GM12878 (cell line): ENCODE measurements at regions not wholly inside any gene's neighbourhood (a gene's known extent, or its start where the extent isn't known, plus 50 kb on each side); places are given as distances from the start of the nearest gene placed in this dataset.

ENCODE experiments used
- ATAC-seq: fragments of 200-7000 bp; cut with Tn5 transposase; 3 replicates; pipeline ENCODE4 v1.9.1; 2020; ENCODE audit warnings: mild to moderate bottlenecking, moderate library complexity
- BruUV-seq: library from RNA; stranded (reverse); fragments of 400-500 nt; replicated peaks from 2 replicates; lab custom pipeline; 2021; lab: Mats Ljungman, UMichigan
- CTCF ChIA-PET: fragments of 300-600 bp; sonication (Branson Sonifier 250); formaldehyde crosslinking; extraction: SDS; loops from one replicate; lab custom pipeline; 2021; ENCODE audit warnings: inconsistent platforms; lab: Yijun Ruan, JAX
- POLR2A ChIA-PET: fragments of 350-600 bp; formaldehyde crosslinking; extraction: SDS; loops from one replicate; lab custom pipeline; 2021; ENCODE audit warnings: inconsistent platforms; lab: Charles Lee
- RAD21 ChIA-PET: fragments of 300-600 bp; sonication (Branson Sonifier 250); formaldehyde crosslinking; loops from one replicate; lab custom pipeline; 2023; ENCODE audit warnings: antibody characterized with exemption; ENCODE audit not compliant: unreplicated experiment; lab: Charles Lee
- SMC1A ChIA-PET: fragments of 300-600 bp; sonication (Branson Sonifier 250); formaldehyde crosslinking; loops from one replicate; lab custom pipeline; 2023; ENCODE audit not compliant: unreplicated experiment, uncharacterized antibody; lab: Charles Lee
- DNase-seq: peaks from one replicate; pipeline ENCODE4 v3.0.0-alpha.2; 2011; ENCODE audit warnings: low read depth, low spot score
- FAIRE-seq: peaks from 3 replicates; lab custom pipeline; 2011; peaks lifted over from hg19 to GRCh38; lab: Jason Lieb, UNC
- H2AFZ ChIP-seq: 2 replicates; pipeline ENCODE4 v1.6.0; 2011; ENCODE audit warnings: low read depth, low read length, control low read depth; ENCODE audit not compliant: control insufficient read depth
- H3K27ac ChIP-seq: 2 replicates; pipeline ENCODE4 v1.5.1; 2011; ENCODE audit warnings: control low read depth; ENCODE audit not compliant: control insufficient read depth, insufficient read depth
- H3K27me3 ChIP-seq, 2 experiments: replicated peaks in 1 of 2; 2 replicates each; pipeline versions ENCODE4 v1.6.0 to v1.6.1; 2011; ENCODE audit warnings: low read length in 1 of 2; ENCODE audit not compliant: control insufficient read depth in 2 of 2, insufficient read depth in 2 of 2
- H3K36me3 ChIP-seq, 2 experiments: 2 replicates each; pipeline ENCODE4 v1.5.1; 2011; ENCODE audit warnings: low read length in 1 of 2; ENCODE audit not compliant: control insufficient read depth in 2 of 2, insufficient read depth in 2 of 2
- H3K4me1 ChIP-seq: 2 replicates; pipeline ENCODE4 v1.6.1; 2011; ENCODE audit warnings: mild to moderate bottlenecking, low read length, moderate library complexity, mixed read lengths; ENCODE audit not compliant: control insufficient read depth, insufficient read depth
- H3K4me2 ChIP-seq: 2 replicates; pipeline ENCODE4 v1.6.0; 2011; ENCODE audit warnings: control low read depth; ENCODE audit not compliant: control insufficient read depth, insufficient read depth
- H3K4me3 ChIP-seq: fragments of 200-600 bp; sonication (generic); 2 replicates; pipeline ENCODE4 v1.5.1; 2016
- H3K79me2 ChIP-seq: 2 replicates; pipeline ENCODE4 v1.6.0; 2011; ENCODE audit warnings: low read length; ENCODE audit not compliant: control insufficient read depth, insufficient read depth
- H3K9ac ChIP-seq: 2 replicates; pipeline ENCODE4 v1.8.0; 2011; ENCODE audit warnings: low read length, control low read depth, mixed read lengths; ENCODE audit not compliant: control insufficient read depth, insufficient read depth
- H3K9me3 ChIP-seq: replicated peaks from 3 replicates; pipeline ENCODE4 v1.5.1; 2011; ENCODE audit warnings: mild to moderate bottlenecking, low read length; ENCODE audit not compliant: control insufficient read depth, insufficient read depth
- H4K20me1 ChIP-seq: 2 replicates; pipeline ENCODE4 v1.6.0; 2011; ENCODE audit not compliant: control insufficient read depth, insufficient read depth
- JUNB ChIP-seq: IDR thresholded peaks from 2 replicates; pipeline ENCODE4 v1.6.1; 2016; ENCODE audit warnings: antibody characterized with exemption, mild to moderate bottlenecking
- MTA3 ChIP-seq: IDR thresholded peaks from 2 replicates; pipeline ENCODE4 v1.6.1; 2012; ENCODE audit warnings: low read length, inconsistent platforms, borderline replicate concordance
- SP1 ChIP-seq: IDR thresholded peaks from one replicate; pipeline ENCODE4 v1.6.1; 2011; ENCODE audit warnings: low read depth, low read length
- SRF ChIP-seq, 2 experiments: IDR thresholded peaks; 2 replicates each; pipeline ENCODE4 v1.6.1; 2011; ENCODE audit warnings: low read depth in 2 of 2, low read length in 2 of 2, mild to moderate bottlenecking in 1 of 2, moderate library complexity in 1 of 2
- WGBS: methylation state at CpG from one replicate; pipeline ENCODE4 v1.1.6; 2016; ENCODE audit warnings: low lambda C conversion rate; ENCODE audit not compliant: insufficient replicate concordance, insufficient coverage; ENCODE audit errors: missing lambda C conversion rate; 5-methylcytosine and 5-hydroxymethylcytosine counted together
- in situ Hi-C: fragments of 300-500 bp; cut with MboI; formaldehyde crosslinking; loops from 9 replicates; pipeline ENCODE4 v1.14.3; 2018; ENCODE audit warnings: mixed read lengths
- intact Hi-C: fragments of 100-400 bp; cut with micrococcal nuclease; formaldehyde crosslinking; loops from one replicate; pipeline ENCODE4 v1.14.2; 2022; ENCODE audit not compliant: unreplicated experiment
- TF ChIP-seq, protein P1 (sequence below): fragments of 450-650 bp; IDR thresholded peaks from 2 replicates; pipeline ENCODE4 v1.6.1; 2017; ENCODE audit warnings: mild to moderate bottlenecking, moderate library complexity
- TF ChIP-seq, protein P2 (sequence below): IDR thresholded peaks from 2 replicates; pipeline ENCODE4 v1.6.1; 2011; ENCODE audit warnings: borderline replicate concordance, low read depth, mild to moderate bottlenecking, moderate library complexity, mixed read lengths, low read length; ENCODE audit not compliant: insufficient read depth; ENCODE audit errors: extremely low read length

DNA sequence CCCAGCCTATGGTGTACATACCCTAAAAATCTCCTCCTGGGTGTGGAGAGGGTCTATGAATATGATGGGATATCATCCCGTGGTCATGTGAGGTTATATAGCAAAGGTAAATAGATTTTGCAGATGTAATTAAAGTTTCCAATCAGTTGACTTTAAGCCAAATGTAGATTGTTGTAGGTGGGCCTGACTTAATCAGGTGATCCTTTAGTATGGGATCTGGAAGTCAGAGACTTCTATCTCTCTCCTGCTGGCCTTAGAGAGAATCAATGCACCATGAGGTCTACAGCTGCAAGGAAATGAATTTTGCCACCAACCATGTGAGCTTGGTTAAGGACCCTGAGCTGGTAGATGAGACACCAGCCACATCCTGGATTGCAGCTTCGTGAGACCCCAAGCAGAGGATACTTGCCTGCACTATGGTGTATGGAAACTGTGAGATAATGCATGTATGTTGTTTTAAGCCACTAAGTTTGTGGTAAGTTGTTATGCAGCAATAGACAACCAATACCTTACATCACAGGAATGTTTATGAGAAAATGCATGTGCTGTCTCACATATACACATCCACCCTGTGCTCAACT lies 137.1 kb upstream of the SLC6A11 start:
- H3K4me1 ChIP-seq = no peaks in the 10 kb centered on the region
- H3K27me3 ChIP-seq = no peaks in the 10 kb centered on the region; a peak in 2 of 4 replicates
- H3K27ac ChIP-seq = no peak overlapping the region
- intact Hi-C loops = no loop called here
- ChIA-PET POLR2A (no interaction called here), CTCF (interaction anchor here (0.6 kb wide), 1 partner anchor 51 kb away, joined by 3 read pairs; no protein-coding TSS in a partner anchor)
- BruUV-seq = no TSS peak
- no peak overlapping the region for H3K9ac ChIP-seq
- ATAC-seq = no peak
- H3K4me3 ChIP-seq = no peak overlapping the region
- WGBS = 0% methylated on average over 2 of the region's 2 CpGs
- TF ChIP-seq SP1 = no peak
- TF ChIP-seq, protein P1, sequence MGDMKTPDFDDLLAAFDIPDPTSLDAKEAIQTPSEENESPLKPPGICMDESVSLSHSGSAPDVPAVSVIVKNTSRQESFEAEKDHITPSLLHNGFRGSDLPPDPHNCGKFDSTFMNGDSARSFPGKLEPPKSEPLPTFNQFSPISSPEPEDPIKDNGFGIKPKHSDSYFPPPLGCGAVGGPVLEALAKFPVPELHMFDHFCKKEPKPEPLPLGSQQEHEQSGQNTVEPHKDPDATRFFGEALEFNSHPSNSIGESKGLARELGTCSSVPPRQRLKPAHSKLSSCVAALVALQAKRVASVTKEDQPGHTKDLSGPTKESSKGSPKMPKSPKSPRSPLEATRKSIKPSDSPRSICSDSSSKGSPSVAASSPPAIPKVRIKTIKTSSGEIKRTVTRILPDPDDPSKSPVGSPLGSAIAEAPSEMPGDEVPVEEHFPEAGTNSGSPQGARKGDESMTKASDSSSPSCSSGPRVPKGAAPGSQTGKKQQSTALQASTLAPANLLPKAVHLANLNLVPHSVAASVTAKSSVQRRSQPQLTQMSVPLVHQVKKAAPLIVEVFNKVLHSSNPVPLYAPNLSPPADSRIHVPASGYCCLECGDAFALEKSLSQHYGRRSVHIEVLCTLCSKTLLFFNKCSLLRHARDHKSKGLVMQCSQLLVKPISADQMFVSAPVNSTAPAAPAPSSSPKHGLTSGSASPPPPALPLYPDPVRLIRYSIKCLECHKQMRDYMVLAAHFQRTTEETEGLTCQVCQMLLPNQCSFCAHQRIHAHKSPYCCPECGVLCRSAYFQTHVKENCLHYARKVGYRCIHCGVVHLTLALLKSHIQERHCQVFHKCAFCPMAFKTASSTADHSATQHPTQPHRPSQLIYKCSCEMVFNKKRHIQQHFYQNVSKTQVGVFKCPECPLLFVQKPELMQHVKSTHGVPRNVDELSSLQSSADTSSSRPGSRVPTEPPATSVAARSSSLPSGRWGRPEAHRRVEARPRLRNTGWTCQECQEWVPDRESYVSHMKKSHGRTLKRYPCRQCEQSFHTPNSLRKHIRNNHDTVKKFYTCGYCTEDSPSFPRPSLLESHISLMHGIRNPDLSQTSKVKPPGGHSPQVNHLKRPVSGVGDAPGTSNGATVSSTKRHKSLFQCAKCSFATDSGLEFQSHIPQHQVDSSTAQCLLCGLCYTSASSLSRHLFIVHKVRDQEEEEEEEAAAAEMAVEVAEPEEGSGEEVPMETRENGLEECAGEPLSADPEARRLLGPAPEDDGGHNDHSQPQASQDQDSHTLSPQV = no peak
- TF ChIP-seq, protein P2, sequence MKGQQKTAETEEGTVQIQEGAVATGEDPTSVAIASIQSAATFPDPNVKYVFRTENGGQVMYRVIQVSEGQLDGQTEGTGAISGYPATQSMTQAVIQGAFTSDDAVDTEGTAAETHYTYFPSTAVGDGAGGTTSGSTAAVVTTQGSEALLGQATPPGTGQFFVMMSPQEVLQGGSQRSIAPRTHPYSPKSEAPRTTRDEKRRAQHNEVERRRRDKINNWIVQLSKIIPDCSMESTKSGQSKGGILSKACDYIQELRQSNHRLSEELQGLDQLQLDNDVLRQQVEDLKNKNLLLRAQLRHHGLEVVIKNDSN = no peak
- no peak for TF ChIP-seq MTA3
- TF ChIP-seq JUNB = no peak
- no peak for TF ChIP-seq SRF (IDR thresholded peaks at IDR 0.05; ENCODE audit: low read depth in 2 of 2, low read length in 2 of 2)
- TF ChIP-seq, all 136 proteins: peak for 0
- ChIA-PET RAD21 (no interaction called here), SMC1A (no interaction called here)
- Histone ChIP-seq H2AFZ (no peak overlapping the region), H3K79me2 (no peaks in the 10 kb centered on the region), H3K36me3 (no peaks in the 10 kb centered on the region), H3K4me2 (no peak overlapping the region), H3K9me3 (no peaks in the 10 kb centered on the region), H4K20me1 (no peaks in the 10 kb centered on the region)
- DNase-seq (no peak), FAIRE-seq (no peak)
- in situ Hi-C loops = no loop called here
